Right hindlimb (tissue), 1 donor: ENCODE measurements at regions not wholly inside any gene's neighbourhood (a gene's known extent, or its start where the extent isn't known, plus 50 kb on each side); places are given as distances from the start of the nearest gene placed in this dataset.

Experiments
- DNase-seq: peaks from one replicate; pipeline ENCODE4 v3.0.0-alpha.2; 2018

DNA sequence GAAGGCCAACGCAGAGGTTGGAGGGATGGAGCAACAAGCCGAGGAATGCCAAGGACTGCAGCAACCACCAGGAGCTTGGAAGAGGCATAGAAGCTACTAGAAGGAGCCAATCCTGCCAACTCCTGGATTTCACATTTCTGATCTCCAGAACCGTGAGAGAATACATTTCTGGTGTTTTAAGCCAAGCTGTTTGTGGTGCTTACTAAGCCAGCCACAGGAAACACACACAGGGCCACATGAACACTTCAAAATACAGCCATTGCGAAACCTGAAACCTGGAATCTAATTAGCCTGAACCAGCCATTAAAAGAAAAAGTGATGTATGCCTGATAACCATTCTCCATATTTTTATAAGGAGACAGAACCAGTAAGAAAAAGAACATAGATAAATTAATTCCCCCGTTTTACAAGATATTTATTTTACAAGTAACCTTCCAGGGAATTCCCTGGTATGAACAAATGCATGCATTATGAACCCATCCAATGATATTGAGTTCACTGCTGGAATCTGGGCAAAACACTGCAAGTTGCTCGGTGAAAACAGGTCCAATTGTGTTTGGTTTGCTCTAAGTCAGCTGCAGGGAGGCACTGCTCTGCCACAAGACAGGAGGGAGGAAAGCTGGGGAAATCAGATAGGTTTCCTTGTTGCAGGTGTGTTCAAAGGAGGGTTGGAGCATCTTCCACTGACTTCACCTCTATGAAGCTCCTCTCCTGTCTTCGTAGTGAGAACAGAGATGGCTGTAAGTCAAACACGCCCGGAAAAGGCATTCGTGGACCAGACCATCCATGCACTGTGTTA, 70.2 kb downstream of the ETS2 start:
- no peak for DNase-seq
